RPMI8226 (cell line): ENCODE measurements at regions not wholly inside any gene's neighbourhood (a gene's known extent, or its start where the extent isn't known, plus 50 kb on each side); places are given as distances from the start of the nearest gene placed in this dataset.
A peak's percentile ranks its signal among the peaks of the same experiment; 100 is the strongest.

ENCODE experiments used
- DNase-seq: peaks from one replicate; pipeline ENCODE4 v3.0.0-alpha.2; 2015

DNA sequence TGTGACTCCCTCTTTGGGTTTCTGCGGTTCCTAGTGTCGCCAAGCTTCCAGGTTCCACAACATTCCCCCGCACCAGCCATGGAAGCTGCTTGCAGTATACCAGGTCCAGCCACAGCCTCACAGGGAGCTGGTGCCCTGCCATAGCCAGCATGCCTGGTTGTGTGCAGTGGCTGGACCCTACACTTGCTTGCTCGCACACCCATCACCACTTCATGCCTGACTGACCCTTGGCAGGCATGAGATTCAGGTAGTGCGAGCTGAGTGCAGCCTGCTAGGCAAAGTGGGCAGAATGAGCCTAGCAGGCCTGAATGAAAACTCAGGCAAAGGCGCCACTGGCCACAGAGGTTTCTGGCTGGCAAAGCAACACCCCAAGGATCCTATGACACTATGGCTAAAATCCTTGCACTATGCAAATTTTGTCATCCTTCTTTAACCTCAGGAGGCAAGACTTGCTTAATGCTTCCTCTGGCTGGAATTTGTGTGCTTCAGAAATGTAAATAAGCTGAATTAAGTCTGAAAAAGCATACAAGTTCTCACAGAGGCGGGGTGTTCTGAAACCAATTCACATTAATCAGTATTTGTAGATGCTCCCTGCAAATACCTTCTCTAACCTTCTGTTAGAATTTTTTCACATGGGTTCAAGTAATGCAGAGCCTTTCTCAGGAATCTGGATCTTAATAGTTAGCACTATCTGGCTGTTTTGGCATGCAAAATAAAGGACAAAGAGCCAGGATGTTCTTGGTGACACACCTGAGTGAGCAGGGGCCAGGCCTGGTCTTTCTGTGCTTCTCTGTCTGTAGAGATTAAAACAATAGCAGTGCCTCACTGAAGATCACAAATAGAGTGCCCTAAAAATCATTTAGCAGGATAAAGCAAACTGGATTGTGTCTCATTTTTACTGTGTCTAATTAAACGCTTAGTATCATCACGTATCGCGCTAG, 256.9 kb downstream of the GPATCH2 start:
- DNase-seq: no peak

DNA sequence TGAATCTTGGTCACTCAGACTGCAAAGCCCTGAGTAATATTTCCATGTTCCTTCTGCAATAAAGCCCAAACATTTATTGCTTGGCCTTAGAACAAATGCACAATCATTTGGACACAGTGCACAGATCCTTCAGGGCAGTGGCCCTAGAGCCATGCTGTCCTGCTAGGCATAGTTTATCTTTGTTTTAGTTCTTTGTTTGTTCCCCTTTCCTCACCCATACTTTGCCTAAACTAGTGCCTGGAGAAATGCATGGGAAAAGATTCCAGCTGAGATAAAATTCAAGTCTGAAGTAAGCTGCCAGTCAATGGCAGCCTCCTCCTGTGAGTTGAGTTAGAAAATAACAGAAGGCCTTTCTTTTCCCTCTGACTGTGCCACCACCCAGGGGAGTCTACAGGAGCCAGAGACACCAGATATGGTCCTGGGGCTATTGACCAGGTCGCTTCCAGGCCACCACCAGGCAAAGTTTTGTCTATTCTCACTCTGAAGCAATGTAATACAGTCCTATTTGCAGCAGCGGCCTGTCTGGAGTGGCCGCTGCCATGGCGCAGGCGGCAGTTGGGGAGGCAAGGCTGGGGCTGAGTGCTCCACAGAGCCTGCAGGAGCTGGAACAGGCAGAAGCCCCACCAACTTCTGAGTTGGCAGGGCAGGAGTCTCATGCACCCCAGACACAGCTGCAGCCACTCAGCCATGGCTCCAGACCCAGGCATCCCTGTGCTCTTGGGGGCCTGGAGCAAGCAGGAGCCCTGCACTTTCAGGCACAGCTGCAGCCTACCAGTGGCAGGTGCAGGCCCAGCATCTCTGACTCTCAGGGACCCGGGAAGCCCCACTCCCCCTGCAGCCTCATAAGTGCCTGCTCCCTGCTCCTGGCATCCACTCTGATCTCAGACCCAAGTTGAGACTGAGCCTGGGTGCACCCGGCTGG, 258.6 kb downstream of the GPATCH2 start:
- no peak for DNase-seq

DNA sequence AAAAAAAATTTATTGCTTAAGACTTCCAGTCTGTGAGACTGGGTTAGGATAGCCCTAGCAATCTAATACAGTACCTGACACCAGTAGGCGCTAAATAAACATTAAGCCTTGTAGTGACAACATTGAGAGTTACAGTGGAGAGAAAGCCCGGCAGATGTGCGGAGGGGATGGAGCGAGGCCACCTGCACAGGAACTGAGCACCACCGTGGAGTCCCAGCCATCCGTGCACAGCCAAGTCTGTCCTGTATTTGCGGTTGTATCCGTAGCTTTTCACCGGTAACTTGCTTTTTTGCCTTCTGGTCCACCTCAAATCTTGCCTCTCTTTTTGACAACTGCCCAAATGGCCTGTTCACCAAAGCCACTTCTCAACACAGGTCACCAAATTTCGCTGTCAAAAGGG, 260.1 kb downstream of the GPATCH2 start:
- DNase-seq: peak; percentile 9

DNA sequence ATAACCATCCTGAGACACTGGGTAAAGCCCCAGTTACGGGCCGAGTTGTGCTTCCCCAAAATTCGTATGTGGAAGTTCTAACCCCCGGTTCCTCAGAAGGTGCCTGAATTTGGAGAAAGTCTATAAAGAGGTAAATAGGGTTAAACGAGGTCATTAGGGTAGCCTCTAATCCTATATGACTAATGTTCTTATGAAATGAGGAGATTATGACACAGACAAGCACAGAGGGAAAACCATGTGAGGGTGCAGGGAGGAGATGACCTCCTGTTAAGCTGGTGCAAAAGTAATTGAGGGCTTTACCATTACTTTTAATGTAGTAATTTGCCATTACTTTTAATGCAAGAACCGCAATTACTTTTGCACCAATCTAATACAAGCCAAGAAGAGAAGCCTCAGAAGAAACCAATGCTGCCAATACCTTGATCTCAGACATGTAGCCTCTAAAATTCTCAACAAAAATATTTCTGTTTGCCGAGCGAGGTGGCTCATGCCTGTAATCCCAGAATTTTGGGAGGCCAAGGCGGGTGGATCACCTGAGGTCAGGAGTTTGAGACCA, 260.8 kb downstream of the GPATCH2 start:
- no peak for DNase-seq

DNA sequence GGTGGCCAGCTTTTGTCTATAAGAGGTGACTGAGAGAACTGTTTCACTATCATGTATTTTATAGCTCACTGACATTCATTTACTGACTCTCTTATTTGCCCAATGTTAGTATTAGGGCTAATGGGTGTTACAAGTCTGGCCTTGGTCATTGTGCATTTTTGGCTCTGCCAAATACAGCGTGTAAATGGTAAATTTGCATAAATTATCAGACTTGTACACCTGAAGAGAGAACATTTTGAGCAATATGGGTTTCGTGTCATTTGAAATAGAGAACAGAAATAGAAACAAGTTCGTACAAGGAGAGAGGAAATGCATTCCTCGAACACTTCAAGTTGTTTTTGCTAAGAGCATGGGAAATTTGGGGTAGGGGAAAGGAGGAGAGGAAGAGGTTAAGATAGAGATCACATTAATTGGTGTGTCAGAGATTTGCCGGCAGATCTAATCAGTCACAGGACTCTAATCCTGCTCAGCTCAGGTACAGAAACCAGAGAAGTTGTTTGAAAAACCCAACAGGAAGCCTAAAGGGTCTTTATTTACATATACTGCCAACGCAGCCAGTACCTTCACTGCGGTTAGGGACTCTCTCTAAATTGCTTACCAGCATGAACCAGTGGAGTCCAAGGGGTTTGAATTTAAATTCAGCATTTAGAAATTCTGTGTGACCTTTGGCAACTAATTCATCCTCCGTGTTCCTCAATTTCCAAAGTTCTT, 261.5 kb downstream of the GPATCH2 start:
- peak; percentile 23 for DNase-seq

DNA sequence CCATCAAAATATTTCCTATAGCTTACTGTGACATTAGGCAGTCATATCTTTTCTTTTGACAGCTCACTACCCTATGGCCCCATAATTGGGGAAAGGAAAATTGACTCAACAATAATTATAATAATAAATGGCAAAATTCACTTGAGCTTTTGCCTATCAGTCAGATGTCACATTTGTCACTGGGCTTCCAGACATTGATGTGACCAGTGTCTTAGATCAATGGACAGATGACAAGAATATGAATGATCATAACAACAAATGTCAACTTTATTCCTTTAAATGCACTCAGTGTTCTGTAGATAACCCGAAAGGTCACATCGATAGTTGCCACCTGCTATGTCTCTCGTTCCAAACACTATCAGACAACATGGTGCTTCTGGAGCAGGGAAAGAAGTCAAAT, 266.7 kb downstream of the GPATCH2 start:
- DNase-seq: no peak

DNA sequence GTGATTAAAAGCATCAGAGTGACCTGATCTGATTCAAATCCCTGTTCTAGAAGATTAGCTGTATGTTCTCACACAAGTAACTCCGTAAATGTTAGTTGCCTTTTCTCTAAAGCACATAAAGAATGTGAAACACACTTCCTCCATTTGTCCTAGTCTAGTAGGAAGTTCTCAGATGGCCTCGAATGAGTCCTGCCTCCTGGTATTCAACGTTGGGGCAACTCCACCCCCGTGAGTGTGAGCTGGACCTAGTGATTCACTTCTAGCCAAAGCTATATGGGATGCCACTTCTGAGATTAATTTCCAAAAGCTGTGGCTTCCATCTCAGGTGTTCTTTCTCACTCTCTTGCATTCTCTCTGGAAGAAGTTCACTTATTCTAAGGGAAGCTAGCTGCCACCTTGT, 267.6 kb downstream of the GPATCH2 start:
- no peak for DNase-seq

DNA sequence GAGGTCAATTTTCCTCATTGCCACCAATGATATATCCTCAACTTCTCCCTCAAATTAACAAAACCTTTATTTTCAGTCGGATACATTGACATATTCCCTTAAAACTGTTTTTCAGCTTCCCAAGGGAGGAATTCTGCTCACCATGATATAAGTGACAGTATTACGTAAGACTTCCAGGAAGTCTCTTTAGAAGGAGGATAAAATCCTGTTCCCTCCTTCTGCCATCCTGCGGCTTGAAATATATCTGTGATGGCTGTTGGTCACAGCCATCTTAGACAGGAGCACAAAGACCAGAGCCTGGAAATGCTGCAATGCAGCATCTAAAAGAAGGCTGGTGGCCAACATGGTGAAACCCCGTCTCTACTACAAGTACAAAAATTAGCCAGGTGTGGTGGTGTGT, 270.4 kb downstream of the GPATCH2 start:
- DNase-seq: no peak

DNA sequence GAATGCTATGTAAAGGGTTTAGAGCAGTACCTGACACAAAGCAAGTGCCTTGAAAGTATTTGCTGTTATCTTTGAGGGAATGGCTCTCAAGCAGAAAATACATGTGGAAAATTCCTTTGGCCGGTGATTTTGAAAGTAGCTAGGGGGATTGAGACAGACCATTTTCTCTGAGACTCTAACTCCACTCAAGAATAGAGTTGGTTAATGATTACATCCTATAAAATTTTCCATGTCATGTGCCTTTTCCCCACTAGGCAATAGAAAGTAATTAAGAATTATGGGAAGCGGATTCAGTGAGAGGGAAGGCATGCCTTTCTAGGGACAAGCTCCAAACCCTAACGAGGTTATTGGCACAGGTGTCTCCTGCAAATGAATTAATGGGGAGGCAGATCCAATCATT, 276.0 kb downstream of the GPATCH2 start:
- no peak for DNase-seq

DNA sequence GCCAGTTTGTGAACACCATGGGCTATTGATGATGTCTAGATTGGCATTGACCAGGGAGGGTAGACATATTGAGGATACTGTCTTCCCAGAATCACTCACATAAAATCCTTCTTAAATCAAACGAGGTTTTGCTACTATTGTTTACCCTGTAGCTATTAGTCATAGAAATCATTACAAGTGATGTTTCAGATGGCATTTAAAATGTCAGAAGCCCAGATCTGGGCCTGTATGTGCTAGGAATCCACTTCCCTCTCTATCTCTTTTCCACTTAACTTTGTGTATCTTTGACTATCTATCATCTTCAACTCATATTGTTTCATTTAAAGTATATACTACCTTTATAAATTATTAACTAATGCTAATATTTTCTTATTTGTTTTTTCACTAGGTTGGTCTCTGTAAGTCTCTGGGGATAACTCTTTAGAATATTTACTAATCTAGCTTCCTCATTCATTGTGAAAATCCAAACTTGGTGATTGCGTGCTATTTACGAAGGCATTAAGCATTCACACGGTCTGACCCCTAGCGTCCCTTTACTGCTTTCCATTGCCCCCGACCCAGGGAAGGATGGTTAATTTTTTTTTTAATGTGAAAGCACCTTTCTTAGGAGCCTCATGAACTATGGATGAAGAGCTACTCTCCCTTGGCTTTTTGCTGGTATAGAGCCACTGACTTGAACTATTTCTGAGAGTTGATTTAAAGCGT, 281.8 kb downstream of the GPATCH2 start:
- no peak for DNase-seq

DNA sequence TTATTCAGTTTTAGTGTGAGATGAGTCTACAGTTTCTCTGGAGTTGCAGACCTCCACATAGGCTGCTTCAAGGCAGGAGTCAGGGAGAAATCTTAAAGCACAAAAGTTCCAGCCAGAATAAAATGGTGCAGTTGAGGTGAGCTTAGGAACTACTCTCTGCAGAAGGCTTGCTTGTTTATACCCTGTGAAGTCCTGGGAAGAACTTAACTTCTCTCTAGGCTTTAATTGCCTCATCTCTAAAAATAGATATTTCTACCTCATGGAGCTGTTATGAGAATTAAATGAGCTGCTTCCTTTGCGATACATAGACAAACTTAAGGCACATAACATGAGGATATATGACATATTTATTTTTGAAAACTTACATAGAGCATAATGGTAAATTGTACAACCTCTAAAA, 286.2 kb downstream of the GPATCH2 start:
- DNase-seq: no peak

DNA sequence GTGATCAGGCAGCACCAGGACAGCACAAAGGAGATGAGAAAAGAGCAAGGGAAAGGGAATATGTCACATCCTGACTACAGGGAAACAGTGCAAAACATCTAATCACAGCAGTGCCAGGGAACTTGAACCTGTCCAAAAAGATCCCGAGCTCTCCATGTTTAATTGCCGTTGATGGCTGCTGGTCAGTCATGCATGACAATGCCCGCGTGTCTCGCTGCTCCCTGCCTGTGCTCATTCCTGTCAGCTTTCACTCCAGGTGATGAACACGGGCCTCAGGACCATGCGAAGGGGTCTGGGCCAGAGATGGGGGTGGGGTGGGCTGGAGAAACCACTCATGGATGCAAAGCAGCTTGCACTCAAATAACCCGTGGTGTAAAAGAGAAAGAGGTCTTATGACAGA, 287.0 kb downstream of the GPATCH2 start:
- no peak for DNase-seq

DNA sequence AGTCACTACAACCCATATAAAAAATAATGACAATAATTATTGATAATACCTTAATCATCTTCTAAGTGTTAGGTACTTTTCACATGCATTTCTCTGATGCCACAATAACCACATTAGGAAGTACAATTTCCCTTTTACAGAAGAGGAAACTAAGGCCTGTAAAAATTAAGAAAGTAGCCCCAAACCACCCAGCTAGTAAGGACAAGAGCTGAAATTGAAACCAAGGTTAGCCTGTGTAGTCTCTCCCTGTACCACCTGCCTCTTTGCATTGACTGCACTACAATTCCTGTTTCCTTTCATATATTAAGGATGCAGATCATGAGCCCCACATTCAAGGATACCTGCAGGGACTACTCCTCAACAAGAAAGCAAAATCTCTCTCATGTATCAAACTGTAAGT, 288.8 kb downstream of the GPATCH2 start:
- DNase-seq: no peak

DNA sequence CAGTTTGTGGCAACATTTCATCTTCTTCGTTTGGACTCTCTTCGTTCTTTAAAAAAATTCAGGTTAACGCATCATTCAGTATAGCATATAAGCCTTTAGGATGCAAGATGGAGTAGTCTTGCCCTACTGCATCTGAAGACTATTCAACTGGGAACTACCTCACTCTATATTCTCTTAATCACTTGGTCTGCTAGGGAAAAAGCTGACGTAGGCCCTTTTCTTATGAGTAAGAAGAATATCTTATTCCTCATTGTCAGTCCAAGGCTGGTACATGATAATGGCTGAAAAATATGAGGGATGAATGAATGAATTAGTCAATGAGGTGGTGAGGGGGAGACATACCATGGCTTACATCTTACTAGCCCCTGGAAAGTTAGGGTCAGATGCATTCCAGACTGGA, 294.2 kb downstream of the GPATCH2 start:
- DNase-seq: no peak

DNA sequence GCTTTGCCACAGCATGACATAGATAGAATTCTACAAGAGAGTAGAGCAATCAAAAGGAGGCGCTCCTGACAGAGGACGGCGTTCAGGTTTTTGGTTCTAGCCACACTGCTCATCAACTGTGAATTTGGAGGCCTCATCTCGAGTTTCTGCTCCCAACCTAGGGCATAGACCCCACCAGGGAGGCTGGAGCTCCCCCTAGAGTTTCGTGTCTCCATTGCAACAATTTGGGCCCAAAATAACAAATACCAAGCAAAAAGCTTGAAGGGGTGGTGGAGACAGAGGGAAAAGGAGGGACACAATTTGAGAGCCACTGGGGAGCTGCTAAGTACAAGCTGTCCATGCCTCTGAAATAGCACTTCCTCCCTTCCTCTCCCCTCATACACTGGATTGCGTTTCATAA, 297.0 kb downstream of the GPATCH2 start:
- DNase-seq: peak; percentile 49

DNA sequence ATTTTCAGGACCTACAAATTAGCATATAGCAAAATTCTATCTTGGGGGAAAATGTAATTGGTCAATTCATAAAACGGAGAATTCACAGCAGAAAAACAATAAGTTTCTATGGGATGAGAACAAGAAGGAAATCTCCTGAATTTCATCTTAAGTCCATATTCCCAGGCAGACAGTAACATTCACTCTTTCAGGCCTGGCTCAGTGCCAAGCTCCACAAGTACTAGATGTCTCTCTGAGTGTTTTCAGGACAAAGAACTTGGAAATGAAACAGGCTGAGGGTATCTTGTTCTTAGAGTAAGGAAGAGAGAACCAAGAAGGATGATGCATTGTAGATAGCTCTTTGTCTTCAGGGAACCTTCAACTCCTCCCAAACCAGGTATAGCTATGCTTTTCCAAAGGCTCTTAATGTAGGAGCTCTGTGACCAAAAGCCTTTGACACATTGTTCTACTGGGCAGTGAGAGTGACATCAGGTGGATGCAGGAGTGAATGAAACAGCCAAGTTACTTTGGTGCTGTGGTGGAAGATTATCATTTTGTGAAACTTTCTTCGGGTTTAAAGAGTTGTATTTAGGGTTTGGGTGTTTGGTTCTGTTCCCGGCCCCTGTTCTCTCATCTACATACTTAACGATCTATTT, 298.3 kb downstream of the GPATCH2 start:
- no peak for DNase-seq

DNA sequence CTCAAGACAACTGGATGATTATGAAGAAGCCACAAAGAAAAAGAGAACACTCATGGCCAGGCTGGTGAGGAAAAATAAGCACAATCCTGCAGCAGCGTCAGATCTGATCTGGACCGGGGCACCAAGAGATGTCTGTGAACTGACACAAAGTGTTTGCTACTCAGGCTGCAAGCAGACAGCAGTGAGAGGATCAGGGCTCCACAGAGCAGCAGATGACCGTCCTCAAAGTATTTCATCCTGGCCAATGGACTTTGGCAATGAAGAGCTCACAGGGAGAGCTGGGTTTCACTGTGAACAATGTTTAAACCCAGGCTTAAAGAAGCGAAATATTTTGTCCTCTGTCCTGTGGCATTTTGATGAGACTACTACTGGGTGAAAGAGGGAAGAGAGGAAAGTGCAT, 299.2 kb downstream of the GPATCH2 start:
- no peak for DNase-seq

DNA sequence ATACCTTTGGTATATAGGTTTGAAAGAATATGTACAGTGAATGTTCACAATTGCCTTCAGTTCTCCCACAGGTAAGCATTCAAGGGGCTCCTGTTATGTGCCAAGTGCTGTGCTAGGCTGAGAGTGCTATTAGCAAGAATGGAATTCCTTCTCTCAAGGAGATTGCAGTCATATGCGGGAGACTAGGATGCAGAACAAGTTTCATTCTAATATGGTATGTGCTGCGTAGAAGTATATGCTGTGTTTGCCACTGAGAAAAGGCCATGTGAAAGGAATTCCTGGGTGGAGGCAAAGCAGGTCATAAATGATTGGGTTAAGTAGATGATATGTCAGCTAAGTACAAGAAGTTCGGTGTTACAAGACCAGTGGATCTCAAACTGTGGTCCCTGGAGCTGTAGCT, 303.0 kb downstream of the GPATCH2 start:
- no peak for DNase-seq

DNA sequence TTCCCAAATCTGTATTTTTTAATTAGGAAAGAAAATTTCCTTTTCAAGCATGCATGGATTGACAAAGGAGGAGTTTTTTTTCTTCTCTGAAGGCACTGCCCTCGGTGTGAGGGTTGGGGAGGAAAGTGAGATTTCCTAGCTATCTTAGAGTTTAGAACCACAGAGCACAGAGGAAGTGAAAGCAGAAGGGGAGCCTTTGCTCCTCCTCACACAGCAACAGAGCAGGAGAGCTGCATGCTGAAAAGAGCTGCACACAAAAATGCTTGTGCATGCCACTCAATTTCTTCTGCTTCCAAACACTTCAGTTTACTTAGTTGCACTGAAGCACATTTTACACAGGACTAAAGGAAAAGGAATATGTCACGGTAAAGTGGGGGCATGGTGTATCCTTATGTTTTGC, 308.1 kb downstream of the GPATCH2 start:
- DNase-seq: peak; percentile 27

DNA sequence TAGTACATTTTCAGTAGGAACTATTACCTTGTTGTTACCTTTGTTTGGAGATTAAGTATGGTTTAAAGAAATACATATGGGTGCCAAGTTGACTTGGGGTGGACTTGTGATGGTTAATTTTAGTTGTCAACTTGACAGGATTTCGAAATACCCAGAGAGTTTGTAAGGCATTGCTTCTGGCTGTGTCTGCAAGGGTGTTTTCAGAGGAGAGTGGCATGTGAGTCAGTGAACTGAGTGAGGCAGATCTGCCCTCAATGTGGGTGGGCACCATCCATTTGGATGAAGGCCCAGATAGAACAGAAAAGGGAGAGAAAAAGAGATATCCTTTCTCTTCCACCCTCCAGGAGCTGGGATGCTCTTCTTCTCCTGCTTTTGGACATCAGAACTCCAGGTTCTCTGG, 315.5 kb downstream of the GPATCH2 start:
- DNase-seq: no peak

DNA sequence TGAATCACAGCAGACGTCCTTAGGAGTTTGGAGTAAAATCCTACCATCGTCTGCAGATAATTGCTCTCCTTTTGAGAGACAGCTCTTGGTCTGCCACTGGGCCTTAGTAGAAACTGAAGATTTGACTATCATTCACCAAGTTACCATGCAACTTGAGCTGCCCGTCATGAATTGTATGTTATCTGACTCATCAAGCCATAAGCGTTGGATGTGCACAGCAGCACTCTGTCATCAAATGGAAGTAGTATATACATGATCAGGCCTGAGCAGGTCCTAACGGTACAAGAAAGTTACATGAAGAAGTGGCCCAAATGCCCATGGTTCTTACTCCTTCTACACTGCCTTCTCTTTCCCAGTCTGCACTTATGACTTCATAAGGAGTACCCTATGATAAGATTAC, 317.8 kb downstream of the GPATCH2 start:
- DNase-seq: no peak

DNA sequence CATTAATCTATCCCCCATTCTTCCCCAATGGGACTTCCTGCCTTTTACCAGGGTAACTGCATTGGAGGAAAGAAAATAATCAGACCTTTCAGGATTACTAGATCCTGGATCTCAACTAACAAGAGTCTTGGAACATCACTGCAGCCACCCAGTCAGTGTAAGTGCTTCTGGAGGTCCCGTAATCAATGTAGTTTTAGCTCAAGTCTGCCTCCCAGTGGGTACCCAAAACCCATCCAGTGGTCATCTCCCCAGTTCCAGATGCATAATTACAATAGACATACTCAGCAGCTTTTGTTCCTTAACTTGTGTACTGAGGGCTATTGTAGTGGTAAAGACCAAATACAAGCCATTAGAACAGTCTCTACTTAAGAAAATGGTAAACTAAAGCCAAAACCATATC, 319.1 kb downstream of the GPATCH2 start:
- peak; percentile 7 for DNase-seq
